Mesenchymal stem cell (in vitro differentiated cells and primary cell): ENCODE measurements at regions not wholly inside any gene's neighbourhood (a gene's known extent, or its start where the extent isn't known, plus 50 kb on each side); places are given as distances from the start of the nearest gene placed in this dataset.
"Not testable (repeated sequence)": the region's sequence is repeated elsewhere in the genome, so short reads cannot be mapped to it uniquely, and the experiment has no call there.

Experiments
- DNase-seq: peaks from one replicate; pipeline ENCODE4 v3.0.0-alpha.2; 2013
- H2AFZ ChIP-seq: one replicate; pipeline ENCODE4 v1.6.1; 2013; ENCODE audit warnings: low read depth, mild to moderate bottlenecking, control low read depth, inconsistent platforms, low read length, moderate library complexity
- H2AK5ac ChIP-seq: 2 replicates; pipeline ENCODE4 v1.6.1; 2013; ENCODE audit warnings: low read length, moderate library complexity, mild to moderate bottlenecking, inconsistent platforms; ENCODE audit not compliant: severe bottlenecking
- H2BK120ac ChIP-seq: one replicate; pipeline ENCODE4 v1.6.1; 2013; ENCODE audit warnings: low read depth, mild to moderate bottlenecking, inconsistent platforms, low read length, moderate library complexity
- H2BK12ac ChIP-seq, 2 experiments: one replicate each; pipeline ENCODE4 v1.6.1; 2013; ENCODE audit warnings: inconsistent platforms in 2 of 2, low read length in 2 of 2, mild to moderate bottlenecking in 2 of 2, moderate library complexity in 2 of 2, control low read depth in 1 of 2
- H2BK15ac ChIP-seq: one replicate; pipeline ENCODE4 v1.6.1; 2013; ENCODE audit warnings: mild to moderate bottlenecking, low read depth, inconsistent platforms; ENCODE audit not compliant: poor library complexity, severe bottlenecking
- H2BK5ac ChIP-seq: 2 replicates; pipeline ENCODE4 v1.6.1; 2013; ENCODE audit warnings: low read depth, mild to moderate bottlenecking, low read length, control low read depth, inconsistent platforms; ENCODE audit not compliant: poor library complexity, severe bottlenecking
- H3K14ac ChIP-seq, 2 experiments: one replicate each; pipeline ENCODE4 v1.6.1; 2013; ENCODE audit warnings: inconsistent platforms in 2 of 2, low read length in 2 of 2, control low read depth in 1 of 2, mild to moderate bottlenecking in 1 of 2, moderate library complexity in 1 of 2
- H3K18ac ChIP-seq, 2 experiments: one replicate each; pipeline ENCODE4 v1.6.1; 2013; ENCODE audit warnings: inconsistent platforms in 2 of 2, low read length in 2 of 2, control low read depth in 1 of 2, low read depth in 1 of 2, mild to moderate bottlenecking in 1 of 2
- H3K23ac ChIP-seq, 2 experiments: one replicate each; pipeline ENCODE4 v1.6.1; 2013; ENCODE audit warnings: inconsistent platforms in 2 of 2, low read length in 2 of 2, mild to moderate bottlenecking in 2 of 2, moderate library complexity in 2 of 2, control low read depth in 1 of 2
- H3K27ac ChIP-seq: 2 replicates; pipeline ENCODE4 v1.5.1; 2013; ENCODE audit warnings: mild to moderate bottlenecking, moderate library complexity, low read length, control low read depth, inconsistent platforms; ENCODE audit not compliant: poor library complexity, severe bottlenecking
- H3K27me3 ChIP-seq, 2 experiments: 2 replicates each; pipeline versions ENCODE4 v1.6.1 to v1.7.0; 2013; ENCODE audit warnings: low read length in 2 of 2, mild to moderate bottlenecking in 2 of 2, moderate library complexity in 2 of 2, control low read depth in 1 of 2, inconsistent platforms in 1 of 2; ENCODE audit not compliant: control insufficient read depth in 1 of 2, insufficient read depth in 1 of 2
- H3K36me3 ChIP-seq, 2 experiments: 2 replicates each; pipeline versions ENCODE4 v1.6.1 to v1.7.0; 2013; ENCODE audit warnings: low read length in 2 of 2, control low read depth in 1 of 2, inconsistent platforms in 1 of 2, low read depth in 1 of 2, mild to moderate bottlenecking in 1 of 2; ENCODE audit not compliant: insufficient read depth in 2 of 2, control insufficient read depth in 1 of 2
- H3K4ac ChIP-seq, 2 experiments: one replicate each; pipeline ENCODE4 v1.6.1; 2013; ENCODE audit warnings: inconsistent platforms in 2 of 2, low read length in 2 of 2, mild to moderate bottlenecking in 2 of 2, moderate library complexity in 2 of 2, control low read depth in 1 of 2, low read depth in 1 of 2
- H3K4me1 ChIP-seq: 2 replicates; pipeline ENCODE4 v1.6.1; 2013; ENCODE audit warnings: low read depth, low read length, control low read depth; ENCODE audit not compliant: control insufficient read depth, insufficient read depth
- H3K4me2 ChIP-seq: 2 replicates; pipeline ENCODE4 v1.6.1; 2013; ENCODE audit warnings: low read length, mild to moderate bottlenecking, inconsistent platforms; ENCODE audit not compliant: poor library complexity, severe bottlenecking
- H3K4me3 ChIP-seq, 2 experiments: 2 replicates each; pipeline versions ENCODE4 v1.5.1 to v1.7.0; 2013; ENCODE audit warnings: low read length in 2 of 2, mild to moderate bottlenecking in 2 of 2, control low read depth in 1 of 2, low read depth in 1 of 2; ENCODE audit not compliant: insufficient read depth in 1 of 2
- H3K79me1 ChIP-seq: replicated peaks from 2 replicates; pipeline ENCODE4 v1.6.1; 2013; ENCODE audit warnings: mild to moderate bottlenecking, control low read depth, low read length, inconsistent platforms; ENCODE audit not compliant: poor library complexity, severe bottlenecking
- H3K9ac ChIP-seq: 2 replicates; pipeline ENCODE4 v1.7.0; 2013; ENCODE audit warnings: mild to moderate bottlenecking, low read length, moderate library complexity
- H3K9me3 ChIP-seq: 2 replicates; pipeline ENCODE4 v1.7.0; 2013; ENCODE audit warnings: mild to moderate bottlenecking, low read length; ENCODE audit not compliant: control insufficient read depth
- H4K8ac ChIP-seq: one replicate; pipeline ENCODE4 v1.6.1; 2013; ENCODE audit warnings: inconsistent platforms, mild to moderate bottlenecking, low read length, moderate library complexity
- H4K91ac ChIP-seq: one replicate; pipeline ENCODE4 v1.6.1; 2013; ENCODE audit warnings: mild to moderate bottlenecking, low read length, inconsistent platforms
- WGBS: methylation state at CpG from one replicate; pipeline ENCODE4 v1.1.7; 2013; ENCODE audit warnings: mixed read lengths; 5-methylcytosine and 5-hydroxymethylcytosine counted together

DNA sequence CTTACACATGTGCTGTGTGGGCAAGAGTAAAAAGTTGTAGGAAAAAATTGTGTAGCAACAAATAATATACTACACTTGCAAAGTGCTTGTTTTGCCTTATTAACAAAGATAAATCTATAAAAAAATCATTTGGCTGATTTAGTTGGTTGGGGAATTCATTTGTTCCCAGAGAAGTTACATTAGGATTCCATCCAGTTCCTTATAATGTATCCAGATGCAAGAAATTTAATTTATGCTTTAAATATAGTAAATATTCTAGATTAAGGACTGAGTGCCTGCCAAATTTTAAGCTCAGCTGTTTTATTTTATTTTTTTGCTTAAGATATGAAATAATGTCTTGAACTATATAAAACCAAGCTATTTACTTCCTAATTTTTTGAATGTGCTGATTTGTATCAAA, 1169.9 kb downstream of the NXPH1 start:
- H2BK12ac ChIP-seq, result no peak overlapping the region
- no peak overlapping the region for H4K8ac ChIP-seq
- H3K9ac ChIP-seq, result no peak overlapping the region
- no peak overlapping the region for H3K27ac ChIP-seq
- no peak overlapping the region for H3K4me3 ChIP-seq
- H3K4me2 ChIP-seq, result no peak overlapping the region
- no peaks in the 10 kb centered on the region for H3K4me1 ChIP-seq
- no peak overlapping the region for H2BK15ac ChIP-seq
- H2AFZ ChIP-seq, result no peak overlapping the region
- H3K18ac ChIP-seq, result no peak overlapping the region
- H3K36me3 ChIP-seq, result no peaks in the 10 kb centered on the region
- no peak for DNase-seq
- H2BK120ac ChIP-seq, result no peak overlapping the region
- H4K91ac ChIP-seq, result no peak overlapping the region
- H2AK5ac ChIP-seq, result no peak overlapping the region
- no peak overlapping the region for H3K14ac ChIP-seq
- H3K27me3 ChIP-seq, result no peaks in the 10 kb centered on the region
- no peak overlapping the region for H3K23ac ChIP-seq
- H2BK5ac ChIP-seq, result no peak overlapping the region
- H3K4ac ChIP-seq, result no peak overlapping the region
- no peaks in the 10 kb centered on the region for H3K79me1 ChIP-seq
- peaks cover 23% of the 10 kb centered on the region for H3K9me3 ChIP-seq

DNA sequence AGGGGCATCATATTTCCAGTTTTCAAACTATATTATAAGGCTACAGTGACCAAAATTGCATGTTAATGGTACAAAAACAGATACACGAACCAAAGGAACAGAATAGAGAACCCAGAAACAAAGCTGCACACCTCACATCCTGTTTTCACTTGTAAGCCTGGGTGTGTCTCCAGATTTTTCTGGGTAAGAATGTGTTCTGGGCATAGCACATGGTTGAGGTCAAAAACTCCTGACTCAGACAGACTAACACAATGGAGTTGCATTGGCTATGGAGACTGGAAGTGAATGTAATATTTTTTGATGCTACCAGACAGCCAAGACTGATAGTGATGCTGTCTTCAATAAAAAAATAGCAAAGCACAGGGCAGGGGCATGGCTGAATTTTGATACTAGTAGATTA, 1175.2 kb downstream of the NXPH1 start:
- 88% methylated on average over 1 of the region's 1 CpG for WGBS
- no peak overlapping the region for H2AK5ac ChIP-seq
- no peak overlapping the region for H3K18ac ChIP-seq
- no peak overlapping the region for H3K4me2 ChIP-seq
- no peak overlapping the region for H3K14ac ChIP-seq
- no peak overlapping the region for H3K4me3 ChIP-seq
- peaks cover 26% of the 10 kb centered on the region for H3K9me3 ChIP-seq
- H2BK120ac ChIP-seq, result no peak overlapping the region
- H3K4me1 ChIP-seq, result no peaks in the 10 kb centered on the region
- no peak overlapping the region for H4K91ac ChIP-seq
- H3K4ac ChIP-seq, result no peak overlapping the region
- no peaks in the 10 kb centered on the region for H3K79me1 ChIP-seq
- no peak overlapping the region for H2BK12ac ChIP-seq
- no peak overlapping the region for H3K23ac ChIP-seq
- no peaks in the 10 kb centered on the region for H3K36me3 ChIP-seq
- H2BK15ac ChIP-seq, result no peak overlapping the region
- H3K9ac ChIP-seq, result no peak overlapping the region
- H2BK5ac ChIP-seq, result no peak overlapping the region
- H2AFZ ChIP-seq, result no peak overlapping the region
- no peak overlapping the region for H3K27ac ChIP-seq
- H3K27me3 ChIP-seq, result no peaks in the 10 kb centered on the region
- H4K8ac ChIP-seq, result no peak overlapping the region
- DNase-seq, result no peak

DNA sequence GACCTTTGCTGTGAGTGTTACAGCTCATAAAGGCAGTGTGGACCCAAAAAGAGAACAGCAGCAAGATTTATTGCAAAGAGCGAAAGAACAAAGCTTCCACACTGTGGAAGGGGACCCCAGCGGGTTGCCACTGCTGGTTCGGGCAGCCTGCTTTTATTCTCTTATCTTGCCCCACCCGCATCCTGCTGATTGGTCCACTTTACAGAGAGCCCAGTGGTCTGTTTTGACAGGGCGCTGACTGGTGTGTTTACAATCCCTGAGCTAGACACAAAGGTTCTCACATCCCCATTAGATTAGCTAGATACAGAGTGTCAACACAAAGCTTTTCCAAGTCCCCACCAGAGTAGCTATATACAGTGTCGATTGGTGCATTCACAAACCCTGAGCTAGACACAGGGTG, 1187.5 kb downstream of the NXPH1 start:
- H3K27me3 ChIP-seq, H3K18ac ChIP-seq, H3K4me2 ChIP-seq, H3K27ac ChIP-seq, H2BK120ac ChIP-seq, H2BK15ac ChIP-seq, H2BK5ac ChIP-seq, H4K91ac ChIP-seq, H3K23ac ChIP-seq, H2BK12ac ChIP-seq, H3K9ac ChIP-seq, H2AK5ac ChIP-seq, H3K36me3 ChIP-seq, H4K8ac ChIP-seq, H2AFZ ChIP-seq, H3K79me1 ChIP-seq, DNase-seq, H3K4me1 ChIP-seq, H3K4ac ChIP-seq, H3K14ac ChIP-seq, H3K4me3 ChIP-seq: not testable (repeated sequence)
- peaks cover 15% of the 10 kb centered on the region for H3K9me3 ChIP-seq
- 98% methylated on average over 5 of the region's 6 CpGs for WGBS

DNA sequence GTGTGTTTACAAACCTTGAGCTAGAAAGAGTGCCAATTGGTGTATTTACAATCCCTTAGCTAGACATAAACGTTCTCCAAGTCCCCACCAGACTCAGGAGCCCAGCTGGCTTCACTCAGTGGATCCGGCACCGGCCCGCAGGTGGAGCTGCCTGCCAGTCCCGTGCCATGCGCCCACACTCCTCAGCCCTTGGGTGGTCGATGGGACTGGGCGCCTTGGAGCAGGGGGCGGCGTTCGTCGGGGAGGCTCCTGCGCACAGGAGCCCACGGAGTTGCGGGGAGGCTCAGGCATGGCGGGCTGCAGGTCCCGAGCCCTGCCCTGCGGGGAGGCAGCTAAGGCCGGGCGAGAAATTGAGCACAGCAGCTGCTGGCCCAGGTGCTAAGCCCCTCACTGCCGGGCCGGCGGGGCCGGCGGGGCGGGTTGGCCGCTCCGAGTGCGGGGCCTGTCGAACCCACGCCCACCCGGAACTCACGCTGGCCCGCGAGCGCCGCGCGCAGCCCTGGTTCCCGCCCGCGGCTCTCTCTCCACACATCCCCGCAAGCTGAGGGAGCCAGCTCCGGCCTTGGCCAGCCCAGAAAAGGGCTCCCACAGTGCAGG, 1188.0 kb downstream of the NXPH1 start:
- not testable (repeated sequence) for H3K4me2 ChIP-seq, H2BK5ac ChIP-seq, H4K8ac ChIP-seq, H2BK120ac ChIP-seq, H3K23ac ChIP-seq, H3K4me3 ChIP-seq, H2BK12ac ChIP-seq, H2AFZ ChIP-seq, H3K9ac ChIP-seq, H2BK15ac ChIP-seq, H3K4ac ChIP-seq, DNase-seq, H3K79me1 ChIP-seq, H4K91ac ChIP-seq, H3K4me1 ChIP-seq, H3K36me3 ChIP-seq, H3K27ac ChIP-seq, H3K14ac ChIP-seq, H2AK5ac ChIP-seq, H3K18ac ChIP-seq, H3K27me3 ChIP-seq
- WGBS, result 81% methylated on average over 28 of the region's 44 CpGs
- H3K9me3 ChIP-seq, result peaks cover 14% of the 10 kb centered on the region
